C4-2B (cell line): ENCODE measurements at regions not wholly inside any gene's neighbourhood (a gene's known extent, or its start where the extent isn't known, plus 50 kb on each side); places are given as distances from the start of the nearest gene placed in this dataset.

ENCODE experiments used
- H3K27ac ChIP-seq: fragments of 450-650 bp; 2 replicates; pipeline ENCODE4 v1.5.1; 2017
- CTCF ChIP-seq: fragments of 450-650 bp; conservative IDR thresholded peaks from 2 replicates; pipeline ENCODE4 v1.5.1; 2017; ENCODE audit warnings: mild to moderate bottlenecking
- ZFX ChIP-seq: fragments of 450-650 bp; IDR thresholded peaks from 2 replicates; pipeline ENCODE4 v1.6.1; 2017

DNA sequence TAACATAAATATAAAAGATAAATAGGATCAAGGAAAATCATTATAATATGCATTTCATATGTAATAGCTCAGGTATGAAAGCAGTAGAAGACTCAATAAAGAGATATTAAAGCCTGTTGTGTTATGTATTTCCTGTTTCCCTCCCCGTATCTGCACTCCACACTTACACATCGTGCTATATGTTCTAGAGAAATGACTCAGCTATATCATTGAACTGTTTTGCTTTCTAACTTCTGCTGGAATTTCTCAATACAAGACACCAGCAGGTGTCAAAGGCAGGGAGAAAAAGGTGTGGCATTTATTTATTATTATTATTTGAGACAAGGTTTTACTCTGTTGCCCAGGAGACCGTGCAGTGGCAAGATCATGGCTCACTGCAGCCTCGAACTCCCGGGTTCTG, 842.8 kb upstream of the CNTN5 start:
- H3K27ac ChIP-seq = no peak overlapping the region
- TF ChIP-seq ZFX (no peak), CTCF (no peak)

DNA sequence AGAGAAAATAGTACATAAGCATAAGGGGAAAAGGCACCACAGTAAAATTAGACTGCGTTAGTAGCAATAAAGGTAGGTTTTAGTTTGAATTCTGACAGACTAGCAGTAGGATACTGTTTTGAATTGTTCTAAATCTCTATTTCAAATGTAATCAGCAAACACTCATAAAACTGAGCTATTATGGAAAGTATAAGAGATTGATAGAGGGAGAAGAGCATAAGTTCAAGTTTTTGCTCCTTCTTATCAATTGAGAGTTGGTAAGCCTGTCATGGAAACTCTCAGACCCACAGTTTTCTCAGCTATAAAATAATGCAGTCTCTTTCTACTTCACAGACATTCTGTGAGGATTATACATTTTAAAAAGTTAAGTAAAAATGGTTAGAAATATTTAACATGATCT, 840.2 kb upstream of the CNTN5 start:
- no peak for TF ChIP-seq ZFX
- TF ChIP-seq CTCF = no peak
- no peak overlapping the region for H3K27ac ChIP-seq

GRCh38 chr11:98180921-98181320, 839.8 kb upstream of the CNTN5 start:
- no peak for TF ChIP-seq CTCF
- no peak for TF ChIP-seq ZFX
- no peak overlapping the region for H3K27ac ChIP-seq

- no peak overlapping the region for H3K27ac ChIP-seq
- no peak for TF ChIP-seq ZFX
- no peak for TF ChIP-seq CTCF
Observed at GRCh38 chr11:98183034-98183433, 837.7 kb upstream of the CNTN5 start.

DNA sequence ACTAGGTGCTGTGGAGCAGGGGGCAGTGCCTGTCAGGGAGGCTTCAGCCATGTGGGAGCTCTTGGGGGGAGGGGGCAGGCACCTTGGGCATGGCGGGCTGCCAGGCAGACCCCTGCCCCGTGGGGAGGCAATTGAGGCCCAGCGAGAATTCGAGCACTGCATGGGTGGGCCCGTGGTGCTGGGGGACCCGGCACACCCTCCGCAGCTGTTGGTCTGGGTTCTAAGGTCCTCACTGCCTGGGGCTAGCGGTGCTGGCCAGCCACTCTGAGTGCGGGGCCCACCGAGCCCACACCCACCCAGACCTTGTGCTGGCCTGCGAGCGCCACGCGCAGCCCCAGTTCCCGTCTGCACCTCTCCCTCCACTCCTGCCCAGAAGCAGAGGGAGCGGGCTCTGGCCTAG, 835.5 kb upstream of the CNTN5 start:
- no peak overlapping the region for H3K27ac ChIP-seq
- TF ChIP-seq ZFX (no peak), CTCF (no peak)

GRCh38 chr11:98194611-98195010, 826.1 kb upstream of the CNTN5 start:
- TF ChIP-seq CTCF (no peak), ZFX (no peak)

GRCh38 chr11:98195300-98195699, 825.4 kb upstream of the CNTN5 start:
- no peak for TF ChIP-seq CTCF
- no peak for TF ChIP-seq ZFX
- H3K27ac ChIP-seq = no peak overlapping the region

More at GRCh38 chr11:98194611-98195010, 826.1 kb upstream of the CNTN5 start:
- H3K27ac ChIP-seq = no peak overlapping the region
